ENCODE measurements at regions not wholly inside any gene's neighbourhood (a gene's known extent, or its start where the extent isn't known, plus 50 kb on each side); places are given as distances from the start of the nearest gene placed in this dataset.
A peak's percentile ranks its signal among the peaks of the same experiment; 100 is the strongest.

- Histone ChIP-seq H3K27me3 (peaks cover 6% of the 10 kb centered on the region), H3K4me3 (no peak overlapping the region), H3K27ac (no peak overlapping the region), H3K4me1 (no peaks in the 10 kb centered on the region), H3K9me3 (no peaks in the 10 kb centered on the region), H3K36me3 (no peaks in the 10 kb centered on the region)
- no peak for DNase-seq
- in situ Hi-C loops (cut with MboI; ENCODE audit: low pct_ligation_motif_present in 1 of 4, low pct_unique_long_range_greater_than_20kb in 1 of 4, low sequenced_read_pairs in 3 of 4) = no loop called here
- TF ChIP-seq POLR2AphosphoS5 (IDR thresholded peaks at IDR 0.05) (no peak), EP300 (IDR thresholded peaks at IDR 0.05; ENCODE audit: low read depth) (no peak), POLR2A (IDR thresholded peaks at IDR 0.05) (no peak), CTCF (IDR thresholded peaks at IDR 0.05) (no peak)
- WGBS, 2 donors (ENCODE audit: low coverage in 1 of 2) = 50 to 80% methylated on average over 1 to 8 of the region's 8 CpGs
- intact Hi-C loops (cut with DNase I; ENCODE audit: low total_unique reads) = no loop called here
These were observed 138.3 kb upstream of the ZBTB40 start for GRCh38 chr1:22313321-22313720.

DNA sequence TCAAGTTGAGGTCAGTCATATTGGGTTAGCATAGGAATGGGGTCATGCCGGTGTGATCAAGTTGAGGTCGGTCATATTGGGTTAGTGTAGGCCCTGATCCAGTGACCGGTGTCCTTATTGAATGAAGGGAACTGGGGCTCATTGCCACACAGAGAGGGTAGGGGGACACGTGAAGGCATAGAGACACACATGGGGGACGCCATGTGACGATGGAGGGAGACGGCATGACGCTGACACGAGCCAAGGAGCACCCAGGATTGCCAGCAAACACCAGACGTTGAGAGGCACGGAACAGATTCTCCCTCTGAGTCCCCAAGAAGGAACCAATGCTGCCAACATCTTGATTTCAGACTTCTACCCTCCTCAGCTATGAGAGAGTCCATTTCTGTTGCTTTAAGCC is 136.9 kb upstream of the ZBTB40 start:
- intact Hi-C loops (cut with DNase I; ENCODE audit: low total_unique reads) = no loop called here
- no peak for DNase-seq
- 83 to 94% methylated on average over 3 to 11 of the region's 11 CpGs for WGBS, 2 donors (ENCODE audit: low coverage in 1 of 2)

GRCh38 chr1:22315315-22316078 is 136.2 kb upstream of the ZBTB40 start:
- intact Hi-C loops (cut with DNase I; ENCODE audit: low total_unique reads) = no loop called here
- Histone ChIP-seq H3K4me1 (no peaks in the 10 kb centered on the region), H3K27me3 (peaks cover 12% of the 10 kb centered on the region), H3K27ac (no peak overlapping the region), H3K36me3 (no peaks in the 10 kb centered on the region), H3K9me3 (no peaks in the 10 kb centered on the region), H3K4me3 (no peak overlapping the region)
- TF ChIP-seq POLR2A (IDR thresholded peaks at IDR 0.05) (no peak), EP300 (IDR thresholded peaks at IDR 0.05; ENCODE audit: low read depth) (no peak), POLR2AphosphoS5 (IDR thresholded peaks at IDR 0.05) (no peak), CTCF (IDR thresholded peaks at IDR 0.05) (no peak)
- in situ Hi-C loops (cut with MboI; ENCODE audit: low pct_ligation_motif_present in 1 of 4, low pct_unique_long_range_greater_than_20kb in 1 of 4, low sequenced_read_pairs in 3 of 4) = no loop called here
- no peak for DNase-seq
- WGBS, 2 donors (ENCODE audit: low coverage in 1 of 2) = 79 to 100% methylated on average over 5 to 19 of the region's 21 CpGs

More for the DNA sequence above, 136.9 kb upstream of the ZBTB40 start:
- no peak overlapping the region for H3K4me3 ChIP-seq
- no peaks in the 10 kb centered on the region for H3K9me3 ChIP-seq
- H3K36me3 ChIP-seq = no peaks in the 10 kb centered on the region
- no peaks in the 10 kb centered on the region for H3K4me1 ChIP-seq
- H3K27ac ChIP-seq = no peak overlapping the region
- TF ChIP-seq CTCF (IDR thresholded peaks at IDR 0.05) (no peak), EP300 (IDR thresholded peaks at IDR 0.05; ENCODE audit: low read depth) (no peak), POLR2A (IDR thresholded peaks at IDR 0.05) (no peak), POLR2AphosphoS5 (IDR thresholded peaks at IDR 0.05) (no peak)
- in situ Hi-C loops (cut with MboI; ENCODE audit: low pct_ligation_motif_present in 1 of 4, low pct_unique_long_range_greater_than_20kb in 1 of 4, low sequenced_read_pairs in 3 of 4) = no loop called here
- H3K27me3 ChIP-seq = peaks cover 12% of the 10 kb centered on the region

GRCh38 chr1:22317231-22317919 is 134.3 kb upstream of the ZBTB40 start:
- H3K4me3 ChIP-seq = no peak overlapping the region
- TF ChIP-seq POLR2AphosphoS5 (IDR thresholded peaks at IDR 0.05) (no peak), CTCF (IDR thresholded peaks at IDR 0.05) (peak; percentile 13 to 43 (median 36))
- H3K27me3 ChIP-seq = peaks cover 17% of the 10 kb centered on the region
- in situ Hi-C loops (cut with MboI; ENCODE audit: low pct_ligation_motif_present in 1 of 4, low pct_unique_long_range_greater_than_20kb in 1 of 4, low sequenced_read_pairs in 3 of 4) (no loop called here), intact Hi-C loops (cut with DNase I; ENCODE audit: low total_unique reads) (no loop called here)
- H3K27ac ChIP-seq = no peak overlapping the region
- H3K36me3 ChIP-seq = no peaks in the 10 kb centered on the region
- no peaks in the 10 kb centered on the region for H3K4me1 ChIP-seq
- no peaks in the 10 kb centered on the region for H3K9me3 ChIP-seq
- DNase-seq = no peak
- WGBS, 2 donors (ENCODE audit: low coverage in 1 of 2) = 20 to 85% methylated on average over 1 to 10 of the region's 10 CpGs
